ENCODE measurements at regions not wholly inside any gene's neighbourhood (a gene's known extent, or its start where the extent isn't known, plus 50 kb on each side); places are given as distances from the start of the nearest gene placed in this dataset.

- TF ChIP-seq ARNT (IDR thresholded peaks at IDR 0.05) (no peak), SP1 (IDR thresholded peaks at IDR 0.05) (no peak), NFRKB (IDR thresholded peaks at IDR 0.05) (no peak), PKNOX1 (IDR thresholded peaks at IDR 0.05) (no peak), ZNF384 (IDR thresholded peaks at IDR 0.05) (no peak)
- ChIA-PET POLR2A (no interaction called here), CTCF (interaction anchor here (0.5 to 0.6 kb wide), 2 partner anchors 114 to 1063 kb away, joined by 3 read pairs; no protein-coding TSS in a partner anchor)
- DNase-seq (ENCODE audit: extremely low spot score) = no peak
Observed at GRCh38 chr2:133843091-133843490, 274.8 kb upstream of the NCKAP5 start.

DNA sequence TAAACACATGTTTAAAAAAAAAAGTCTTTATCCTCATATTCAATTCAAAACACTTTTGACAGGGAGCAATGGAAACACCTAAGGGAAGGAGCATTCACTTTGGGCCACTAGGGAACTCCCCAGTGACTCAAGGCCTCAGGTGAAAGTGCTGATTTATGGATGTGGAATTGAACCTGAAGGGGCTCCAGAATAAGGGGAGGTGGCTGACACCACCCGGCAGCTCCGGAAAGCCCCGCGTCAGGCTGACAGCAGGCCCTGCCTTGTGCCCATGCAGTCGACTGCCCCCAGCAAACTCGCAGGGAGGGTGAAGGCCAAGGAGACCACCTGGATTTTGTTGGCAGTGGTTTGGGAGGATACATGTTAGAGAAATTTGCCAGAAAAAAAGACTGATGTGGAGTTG, 275.3 kb upstream of the NCKAP5 start:
- ChIA-PET POLR2A (no interaction called here), CTCF (interaction anchor here (0.5 to 1.4 kb wide), 6 partner anchors 10 to 1064 kb away, joined by 3 to 6 read pairs (median 4); no protein-coding TSS in a partner anchor)
- no peak for TF ChIP-seq L3MBTL2 (conservative IDR thresholded peaks at IDR 0.05)
- no peak for TF ChIP-seq ZNF384 (IDR thresholded peaks at IDR 0.05)
- TF ChIP-seq SP1 (IDR thresholded peaks at IDR 0.05) = no peak
- TF ChIP-seq SUZ12 (IDR thresholded peaks at IDR 0.05) = no peak
- TF ChIP-seq TARDBP (IDR thresholded peaks at IDR 0.05) = no peak
- no peak for TF ChIP-seq NFRKB (IDR thresholded peaks at IDR 0.05)
- no peak for TF ChIP-seq FOXA1 (IDR thresholded peaks at IDR 0.05)
- no peak for TF ChIP-seq CTBP1 (IDR thresholded peaks at IDR 0.05; ENCODE audit: borderline replicate concordance)
- TF ChIP-seq PKNOX1 (IDR thresholded peaks at IDR 0.05) = no peak
- TF ChIP-seq HDGF (IDR thresholded peaks at IDR 0.05; ENCODE audit: borderline replicate concordance) = no peak
- TF ChIP-seq FOXM1 (IDR thresholded peaks at IDR 0.05; ENCODE audit: borderline replicate concordance) = no peak
- TF ChIP-seq LEF1 (IDR thresholded peaks at IDR 0.05; ENCODE audit: borderline replicate concordance) = no peak
- TF ChIP-seq BHLHE40 (IDR thresholded peaks at IDR 0.05; ENCODE audit: borderline replicate concordance) = no peak
- TF ChIP-seq ARNT (IDR thresholded peaks at IDR 0.05) = no peak
- TF ChIP-seq ELF4 (IDR thresholded peaks at IDR 0.05) = no peak
- no peak for TF ChIP-seq FOXK2 (IDR thresholded peaks at IDR 0.05)
- DNase-seq (ENCODE audit: extremely low spot score) = no peak

GRCh38 chr2:133844214-133844892, 276.1 kb upstream of the NCKAP5 start:
- DNase-seq (ENCODE audit: extremely low spot score) = peak; percentile 80
- TF ChIP-seq CTBP1 (IDR thresholded peaks at IDR 0.05; ENCODE audit: borderline replicate concordance) = no peak
- TF ChIP-seq SP1 (IDR thresholded peaks at IDR 0.05) = no peak
- TF ChIP-seq ELF4 (IDR thresholded peaks at IDR 0.05) = no peak
- ChIA-PET POLR2A (no interaction called here), CTCF (interaction anchor here (0.6 to 1.4 kb wide), 10 partner anchors 9 to 1297 kb away, joined by 3 to 11 read pairs (median 4); partner anchors contain the start of gene NCKAP5)

GRCh38 chr2:133846476-133846875, 278.2 kb upstream of the NCKAP5 start:
- ChIA-PET POLR2A (no interaction called here), CTCF (no interaction called here)
- DNase-seq (ENCODE audit: extremely low spot score) = no peak
- TF ChIP-seq SUZ12 (IDR thresholded peaks at IDR 0.05) (no peak), TARDBP (IDR thresholded peaks at IDR 0.05) (no peak), ELF4 (IDR thresholded peaks at IDR 0.05) (no peak), SP1 (IDR thresholded peaks at IDR 0.05) (no peak), ARNT (IDR thresholded peaks at IDR 0.05) (no peak), BHLHE40 (IDR thresholded peaks at IDR 0.05; ENCODE audit: borderline replicate concordance) (no peak), FOXM1 (IDR thresholded peaks at IDR 0.05; ENCODE audit: borderline replicate concordance) (no peak), FOXA1 (IDR thresholded peaks at IDR 0.05) (no peak), ZNF384 (IDR thresholded peaks at IDR 0.05) (no peak), HDGF (IDR thresholded peaks at IDR 0.05; ENCODE audit: borderline replicate concordance) (no peak), CTBP1 (IDR thresholded peaks at IDR 0.05; ENCODE audit: borderline replicate concordance) (no peak), LEF1 (IDR thresholded peaks at IDR 0.05; ENCODE audit: borderline replicate concordance) (no peak), FOXK2 (IDR thresholded peaks at IDR 0.05) (no peak), NFRKB (IDR thresholded peaks at IDR 0.05) (no peak), PKNOX1 (IDR thresholded peaks at IDR 0.05) (no peak)

DNA sequence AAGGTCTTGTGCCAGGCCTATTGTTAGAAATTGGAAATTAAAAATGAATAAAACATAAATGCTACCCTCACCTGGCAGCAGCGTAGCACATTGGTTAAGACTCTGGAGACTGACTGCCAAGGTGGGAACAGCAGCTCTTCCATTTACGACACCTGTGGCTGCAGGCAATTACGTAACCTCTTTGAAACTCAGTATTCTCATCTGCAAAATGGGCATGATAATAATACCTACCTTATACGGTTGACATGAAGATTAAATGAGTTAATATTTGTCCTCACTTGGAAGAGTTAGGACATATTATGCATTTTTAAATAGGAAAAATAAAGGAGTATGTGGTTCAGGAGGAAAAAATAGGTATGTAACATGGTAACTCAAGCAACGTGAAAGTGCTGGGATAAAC, 279.3 kb upstream of the NCKAP5 start:
- DNase-seq (ENCODE audit: extremely low spot score) = no peak
- ChIA-PET POLR2A (no interaction called here), CTCF (no interaction called here)
- TF ChIP-seq FOXK2 (IDR thresholded peaks at IDR 0.05) (no peak), HDGF (IDR thresholded peaks at IDR 0.05; ENCODE audit: borderline replicate concordance) (no peak), NFRKB (IDR thresholded peaks at IDR 0.05) (no peak), SUZ12 (IDR thresholded peaks at IDR 0.05) (no peak), FOXA1 (IDR thresholded peaks at IDR 0.05) (no peak), ZNF384 (IDR thresholded peaks at IDR 0.05) (no peak), SP1 (IDR thresholded peaks at IDR 0.05) (no peak), TARDBP (IDR thresholded peaks at IDR 0.05) (no peak), PKNOX1 (IDR thresholded peaks at IDR 0.05) (no peak), CTBP1 (IDR thresholded peaks at IDR 0.05; ENCODE audit: borderline replicate concordance) (no peak), FOXM1 (IDR thresholded peaks at IDR 0.05; ENCODE audit: borderline replicate concordance) (no peak), LEF1 (IDR thresholded peaks at IDR 0.05; ENCODE audit: borderline replicate concordance) (no peak), L3MBTL2 (conservative IDR thresholded peaks at IDR 0.05) (no peak), BHLHE40 (IDR thresholded peaks at IDR 0.05; ENCODE audit: borderline replicate concordance) (no peak), ARNT (IDR thresholded peaks at IDR 0.05) (no peak), ELF4 (IDR thresholded peaks at IDR 0.05) (no peak)
